ENCODE measurements at regions not wholly inside any gene's neighbourhood (a gene's known extent, or its start where the extent isn't known, plus 50 kb on each side); places are given as distances from the start of the nearest gene placed in this dataset.
"Not testable (repeated sequence)": the region's sequence is repeated elsewhere in the genome, so short reads cannot be mapped to it uniquely, and the experiment has no call there.

GRCh38 chr5:112549605-112550166 lies 130.6 kb upstream of the EPB41L4A start:
- peaks cover 5 to 12% of the 10 kb centered on the region in 2 donors for H3K4me1 ChIP-seq (ENCODE audit: control insufficient read depth in 1 of 2, insufficient read depth in 2 of 2, low read length in 2 of 2)
- H3K9me3 ChIP-seq (ENCODE audit: control insufficient read depth in 1 of 2, low read length in 2 of 2) = no peaks in the 10 kb centered on the region
- H3K36me3 ChIP-seq (ENCODE audit: control insufficient read depth in 1 of 2, insufficient read depth in 2 of 2, low read length in 2 of 2) = no peaks in the 10 kb centered on the region
- H3K4me3 ChIP-seq (ENCODE audit: low read depth in 1 of 2, low read length in 2 of 2) = no peak overlapping the region
- no peak overlapping the region for H3K27ac ChIP-seq (ENCODE audit: low read depth, low read length)
- no peaks in the 10 kb centered on the region for H3K27me3 ChIP-seq (ENCODE audit: control insufficient read depth in 1 of 2, insufficient read depth in 2 of 2, low read length in 2 of 2)
- H3K9ac ChIP-seq (ENCODE audit: low read depth in 1 of 2, low read length in 2 of 2) = no peak overlapping the region

- H3K4me3 ChIP-seq (ENCODE audit: low read depth in 1 of 2, low read length in 2 of 2) = no peak overlapping the region
- H3K9me3 ChIP-seq (ENCODE audit: control insufficient read depth in 1 of 2, low read length in 2 of 2) = no peaks in the 10 kb centered on the region
- H3K27me3 ChIP-seq (ENCODE audit: control insufficient read depth in 1 of 2, insufficient read depth in 2 of 2, low read length in 2 of 2) = no peaks in the 10 kb centered on the region
- peaks cover 5 to 12% of the 10 kb centered on the region in 2 donors for H3K4me1 ChIP-seq (ENCODE audit: control insufficient read depth in 1 of 2, insufficient read depth in 2 of 2, low read length in 2 of 2)
- no peaks in the 10 kb centered on the region for H3K36me3 ChIP-seq (ENCODE audit: control insufficient read depth in 1 of 2, insufficient read depth in 2 of 2, low read length in 2 of 2)
- H3K27ac ChIP-seq (ENCODE audit: low read depth, low read length) = no peak overlapping the region
- H3K9ac ChIP-seq (ENCODE audit: low read depth in 1 of 2, low read length in 2 of 2) = no peak overlapping the region
Measured at GRCh38 chr5:112551419-112552032, 132.4 kb upstream of the EPB41L4A start.

- no peak overlapping the region for H3K9ac ChIP-seq (ENCODE audit: low read depth in 1 of 2, low read length in 2 of 2)
- no peak overlapping the region for H3K4me3 ChIP-seq (ENCODE audit: low read depth in 1 of 2, low read length in 2 of 2)
- no peaks in the 10 kb centered on the region for H3K9me3 ChIP-seq (ENCODE audit: control insufficient read depth in 1 of 2, low read length in 2 of 2)
- H3K36me3 ChIP-seq (ENCODE audit: control insufficient read depth in 1 of 2, insufficient read depth in 2 of 2, low read length in 2 of 2) = no peaks in the 10 kb centered on the region
- H3K27me3 ChIP-seq (ENCODE audit: control insufficient read depth in 1 of 2, insufficient read depth in 2 of 2, low read length in 2 of 2) = no peaks in the 10 kb centered on the region
- peaks cover 5 to 12% of the 10 kb centered on the region in 2 donors for H3K4me1 ChIP-seq (ENCODE audit: control insufficient read depth in 1 of 2, insufficient read depth in 2 of 2, low read length in 2 of 2)
- no peak overlapping the region for H3K27ac ChIP-seq (ENCODE audit: low read depth, low read length)
Measured at GRCh38 chr5:112552216-112552615, 133.1 kb upstream of the EPB41L4A start.

- Histone ChIP-seq H3K4me1 (ENCODE audit: control insufficient read depth in 1 of 2, insufficient read depth in 2 of 2, low read length in 2 of 2) (peaks cover 5 to 12% of the 10 kb centered on the region in 2 donors), H3K27me3 (ENCODE audit: control insufficient read depth in 1 of 2, insufficient read depth in 2 of 2, low read length in 2 of 2) (no peaks in the 10 kb centered on the region), H3K4me3 (ENCODE audit: low read depth in 1 of 2, low read length in 2 of 2) (no peak overlapping the region), H3K36me3 (ENCODE audit: control insufficient read depth in 1 of 2, insufficient read depth in 2 of 2, low read length in 2 of 2) (no peaks in the 10 kb centered on the region), H3K27ac (ENCODE audit: low read depth, low read length) (no peak overlapping the region), H3K9me3 (ENCODE audit: control insufficient read depth in 1 of 2, low read length in 2 of 2) (no peaks in the 10 kb centered on the region), H3K9ac (ENCODE audit: low read depth in 1 of 2, low read length in 2 of 2) (no peak overlapping the region)
Measured at GRCh38 chr5:112552791-112553190, 133.7 kb upstream of the EPB41L4A start.

- no peak overlapping the region for H3K27ac ChIP-seq (ENCODE audit: low read depth, low read length)
- H3K27me3 ChIP-seq (ENCODE audit: control insufficient read depth in 1 of 2, insufficient read depth in 2 of 2, low read length in 2 of 2) = no peaks in the 10 kb centered on the region
- H3K4me3 ChIP-seq (ENCODE audit: low read depth in 1 of 2, low read length in 2 of 2) = no peak overlapping the region
- peaks cover 5 to 11% of the 10 kb centered on the region in 2 donors for H3K4me1 ChIP-seq (ENCODE audit: control insufficient read depth in 1 of 2, insufficient read depth in 2 of 2, low read length in 2 of 2)
- H3K36me3 ChIP-seq (ENCODE audit: control insufficient read depth in 1 of 2, insufficient read depth in 2 of 2, low read length in 2 of 2) = no peaks in the 10 kb centered on the region
- H3K9ac ChIP-seq (ENCODE audit: low read depth in 1 of 2, low read length in 2 of 2) = no peak overlapping the region
- H3K9me3 ChIP-seq (ENCODE audit: control insufficient read depth in 1 of 2, low read length in 2 of 2) = no peaks in the 10 kb centered on the region
Measured at GRCh38 chr5:112554101-112554977, 135.3 kb upstream of the EPB41L4A start.

- Histone ChIP-seq H3K9ac (ENCODE audit: low read depth in 1 of 2, low read length in 2 of 2) (no peak overlapping the region), H3K4me3 (ENCODE audit: low read depth in 1 of 2, low read length in 2 of 2) (no peak overlapping the region), H3K27me3 (ENCODE audit: control insufficient read depth in 1 of 2, insufficient read depth in 2 of 2, low read length in 2 of 2) (no peaks in the 10 kb centered on the region), H3K36me3 (ENCODE audit: control insufficient read depth in 1 of 2, insufficient read depth in 2 of 2, low read length in 2 of 2) (no peaks in the 10 kb centered on the region), H3K9me3 (ENCODE audit: control insufficient read depth in 1 of 2, low read length in 2 of 2) (no peaks in the 10 kb centered on the region), H3K4me1 (ENCODE audit: control insufficient read depth in 1 of 2, insufficient read depth in 2 of 2, low read length in 2 of 2) (peaks cover 5 to 7% of the 10 kb centered on the region in 2 donors), H3K27ac (ENCODE audit: low read depth, low read length) (no peak overlapping the region)
Measured at GRCh38 chr5:112555197-112555596, 136.1 kb upstream of the EPB41L4A start.

- no peaks in the 10 kb centered on the region for H3K36me3 ChIP-seq (ENCODE audit: control insufficient read depth in 1 of 2, insufficient read depth in 2 of 2, low read length in 2 of 2)
- H3K9me3 ChIP-seq (ENCODE audit: control insufficient read depth in 1 of 2, low read length in 2 of 2) = no peaks in the 10 kb centered on the region
- H3K4me1 ChIP-seq (ENCODE audit: control insufficient read depth in 1 of 2, insufficient read depth in 2 of 2, low read length in 2 of 2) = peaks cover 5 to 7% of the 10 kb centered on the region in 2 donors
- no peak overlapping the region for H3K4me3 ChIP-seq (ENCODE audit: low read depth in 1 of 2, low read length in 2 of 2)
- no peak overlapping the region for H3K27ac ChIP-seq (ENCODE audit: low read depth, low read length)
- no peaks in the 10 kb centered on the region for H3K27me3 ChIP-seq (ENCODE audit: control insufficient read depth in 1 of 2, insufficient read depth in 2 of 2, low read length in 2 of 2)
- no peak overlapping the region for H3K9ac ChIP-seq (ENCODE audit: low read depth in 1 of 2, low read length in 2 of 2)
Measured at GRCh38 chr5:112555691-112556090, 136.6 kb upstream of the EPB41L4A start.

- not testable (repeated sequence) for H3K27ac ChIP-seq (ENCODE audit: low read depth, low read length); H3K27me3 ChIP-seq (ENCODE audit: control insufficient read depth in 1 of 2, insufficient read depth in 2 of 2, low read length in 2 of 2); H3K4me1 ChIP-seq (ENCODE audit: control insufficient read depth in 1 of 2, insufficient read depth in 2 of 2, low read length in 2 of 2); H3K36me3 ChIP-seq (ENCODE audit: control insufficient read depth in 1 of 2, insufficient read depth in 2 of 2, low read length in 2 of 2); H3K9ac ChIP-seq (ENCODE audit: low read depth in 1 of 2, low read length in 2 of 2); H3K4me3 ChIP-seq (ENCODE audit: low read depth in 1 of 2, low read length in 2 of 2); H3K9me3 ChIP-seq (ENCODE audit: control insufficient read depth in 1 of 2, low read length in 2 of 2)
Measured at GRCh38 chr5:112559501-112559900, 140.4 kb upstream of the EPB41L4A start.

- no peaks in the 10 kb centered on the region for H3K27me3 ChIP-seq (ENCODE audit: control insufficient read depth in 1 of 2, insufficient read depth in 2 of 2, low read length in 2 of 2)
- H3K4me3 ChIP-seq (ENCODE audit: low read depth in 1 of 2, low read length in 2 of 2) = no peak overlapping the region
- peaks cover 7% of the 10 kb centered on the region in 2 donors for H3K9me3 ChIP-seq (ENCODE audit: control insufficient read depth in 1 of 2, low read length in 2 of 2)
- no peak overlapping the region for H3K9ac ChIP-seq (ENCODE audit: low read depth in 1 of 2, low read length in 2 of 2)
- H3K27ac ChIP-seq (ENCODE audit: low read depth, low read length) = no peak overlapping the region
- no peaks in the 10 kb centered on the region for H3K4me1 ChIP-seq (ENCODE audit: control insufficient read depth in 1 of 2, insufficient read depth in 2 of 2, low read length in 2 of 2)
- no peaks in the 10 kb centered on the region for H3K36me3 ChIP-seq (ENCODE audit: control insufficient read depth in 1 of 2, insufficient read depth in 2 of 2, low read length in 2 of 2)
Measured at GRCh38 chr5:112560371-112560770, 141.3 kb upstream of the EPB41L4A start.

- Histone ChIP-seq H3K27ac (ENCODE audit: low read depth, low read length) (no peak overlapping the region), H3K27me3 (ENCODE audit: control insufficient read depth in 1 of 2, insufficient read depth in 2 of 2, low read length in 2 of 2) (no peaks in the 10 kb centered on the region), H3K36me3 (ENCODE audit: control insufficient read depth in 1 of 2, insufficient read depth in 2 of 2, low read length in 2 of 2) (no peaks in the 10 kb centered on the region), H3K9ac (ENCODE audit: low read depth in 1 of 2, low read length in 2 of 2) (no peak overlapping the region), H3K4me1 (ENCODE audit: control insufficient read depth in 1 of 2, insufficient read depth in 2 of 2, low read length in 2 of 2) (no peaks in the 10 kb centered on the region), H3K9me3 (ENCODE audit: control insufficient read depth in 1 of 2, low read length in 2 of 2) (peaks cover 7% of the 10 kb centered on the region in 2 donors), H3K4me3 (ENCODE audit: low read depth in 1 of 2, low read length in 2 of 2) (no peak overlapping the region)
Measured at GRCh38 chr5:112563169-112563826, 144.2 kb upstream of the EPB41L4A start.
